Mesothelial cell of epicardium (in vitro differentiated cells): ENCODE measurements at regions not wholly inside any gene's neighbourhood (a gene's known extent, or its start where the extent isn't known, plus 50 kb on each side); places are given as distances from the start of the nearest gene placed in this dataset.

Experiments
- DNase-seq, 2 experiments: peaks; one replicate each; pipeline ENCODE4 v3.0.0; 2021; ENCODE audit warnings: low spot score in 2 of 2; ENCODE audit not compliant: unreplicated experiment in 2 of 2
- H3K27ac Mint-ChIP-seq: 2 replicates; pipeline ENCODE4 v1.8.0; 2021; ENCODE audit warnings: mixed read lengths
- H3K27me3 Mint-ChIP-seq: 2 replicates; pipeline ENCODE4 v1.8.0; 2021; ENCODE audit warnings: low read depth, mixed read lengths
- H3K36me3 Mint-ChIP-seq: 2 replicates; pipeline ENCODE4 v1.8.0; 2021; ENCODE audit warnings: mixed read lengths
- H3K4me1 Mint-ChIP-seq: 2 replicates; pipeline ENCODE4 v1.8.0; 2021; ENCODE audit warnings: mixed read lengths
- H3K4me3 Mint-ChIP-seq: 2 replicates; pipeline ENCODE4 v1.8.0; 2021; ENCODE audit warnings: mild to moderate bottlenecking, moderate library complexity, mixed read lengths
- H3K9me3 Mint-ChIP-seq: 2 replicates; pipeline ENCODE4 v1.8.0; 2021; ENCODE audit warnings: mixed read lengths
- TF ChIP-seq, protein P1 (sequence below): fragments of 200-600 bp; sonication (generic); IDR thresholded peaks from one replicate; pipeline ENCODE4 v1.5.0; 2021; ENCODE audit warnings: antibody characterized with exemption; ENCODE audit not compliant: unreplicated experiment

DNA sequence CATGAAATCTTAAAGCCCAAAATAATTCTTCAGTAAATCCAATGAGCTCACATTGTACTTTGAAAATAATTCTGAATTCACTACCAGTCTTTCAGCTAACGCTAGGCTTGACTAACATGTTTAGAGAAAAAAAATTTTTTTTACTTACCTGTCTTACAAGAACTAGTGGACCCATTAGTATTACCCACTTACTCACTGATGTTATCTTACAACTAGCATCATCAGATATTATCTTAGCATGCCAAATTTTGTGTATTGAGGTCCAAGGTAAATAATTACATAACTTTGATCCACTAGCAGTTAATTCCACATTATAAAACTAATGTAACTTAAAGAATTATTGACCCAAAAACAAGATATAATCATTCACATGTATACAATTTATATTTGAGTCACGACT is 62.7 kb downstream of the SLC41A2 start:
- no peaks in the 10 kb centered on the region for H3K4me1 Mint-ChIP-seq
- DNase-seq: no peak
- H3K27me3 Mint-ChIP-seq: no peaks in the 10 kb centered on the region
- TF ChIP-seq, protein P1, sequence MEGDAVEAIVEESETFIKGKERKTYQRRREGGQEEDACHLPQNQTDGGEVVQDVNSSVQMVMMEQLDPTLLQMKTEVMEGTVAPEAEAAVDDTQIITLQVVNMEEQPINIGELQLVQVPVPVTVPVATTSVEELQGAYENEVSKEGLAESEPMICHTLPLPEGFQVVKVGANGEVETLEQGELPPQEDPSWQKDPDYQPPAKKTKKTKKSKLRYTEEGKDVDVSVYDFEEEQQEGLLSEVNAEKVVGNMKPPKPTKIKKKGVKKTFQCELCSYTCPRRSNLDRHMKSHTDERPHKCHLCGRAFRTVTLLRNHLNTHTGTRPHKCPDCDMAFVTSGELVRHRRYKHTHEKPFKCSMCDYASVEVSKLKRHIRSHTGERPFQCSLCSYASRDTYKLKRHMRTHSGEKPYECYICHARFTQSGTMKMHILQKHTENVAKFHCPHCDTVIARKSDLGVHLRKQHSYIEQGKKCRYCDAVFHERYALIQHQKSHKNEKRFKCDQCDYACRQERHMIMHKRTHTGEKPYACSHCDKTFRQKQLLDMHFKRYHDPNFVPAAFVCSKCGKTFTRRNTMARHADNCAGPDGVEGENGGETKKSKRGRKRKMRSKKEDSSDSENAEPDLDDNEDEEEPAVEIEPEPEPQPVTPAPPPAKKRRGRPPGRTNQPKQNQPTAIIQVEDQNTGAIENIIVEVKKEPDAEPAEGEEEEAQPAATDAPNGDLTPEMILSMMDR: no peak
- H3K36me3 Mint-ChIP-seq: peaks cover 4% of the 10 kb centered on the region
- H3K4me3 Mint-ChIP-seq: no peak overlapping the region
- H3K27ac Mint-ChIP-seq: no peak overlapping the region
- H3K9me3 Mint-ChIP-seq: peaks cover 29% of the 10 kb centered on the region

DNA sequence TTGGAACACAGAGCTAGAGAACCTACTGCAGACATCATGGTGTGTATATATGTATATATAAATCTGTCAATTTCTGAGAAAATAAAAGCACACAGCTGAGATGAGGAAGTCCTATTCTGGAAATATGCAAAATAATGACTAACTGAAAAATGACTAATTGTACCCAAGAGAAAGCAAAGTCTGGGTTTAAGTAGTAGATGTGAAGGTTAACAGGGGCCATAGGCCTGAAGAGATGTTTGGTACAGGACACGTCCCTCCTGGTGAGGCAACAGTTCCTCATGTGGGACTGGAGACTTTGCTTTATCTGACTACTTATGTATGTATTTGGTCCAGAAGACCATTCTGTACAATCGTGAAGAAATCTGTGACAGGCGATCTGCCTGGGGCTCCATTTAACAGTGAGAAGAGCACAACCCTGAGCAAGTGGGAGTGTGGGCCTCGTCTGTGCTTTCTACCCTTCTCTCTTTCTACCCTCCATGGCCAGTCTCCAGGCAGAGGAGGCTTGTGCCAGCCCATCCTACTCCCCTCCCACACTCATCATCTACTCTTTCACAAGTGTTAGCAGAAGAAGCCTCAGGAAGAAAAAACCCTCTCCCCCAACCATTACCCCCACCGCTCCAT is 67.5 kb downstream of the SLC41A2 start:
- no peak overlapping the region for H3K4me3 Mint-ChIP-seq
- no peaks in the 10 kb centered on the region for H3K27me3 Mint-ChIP-seq
- H3K27ac Mint-ChIP-seq: no peak overlapping the region
- peaks cover 13% of the 10 kb centered on the region for H3K4me1 Mint-ChIP-seq
- TF ChIP-seq, protein P1: no peak
- peaks cover 12% of the 10 kb centered on the region for H3K9me3 Mint-ChIP-seq
- H3K36me3 Mint-ChIP-seq: peaks cover 4% of the 10 kb centered on the region
- DNase-seq: no peak

DNA sequence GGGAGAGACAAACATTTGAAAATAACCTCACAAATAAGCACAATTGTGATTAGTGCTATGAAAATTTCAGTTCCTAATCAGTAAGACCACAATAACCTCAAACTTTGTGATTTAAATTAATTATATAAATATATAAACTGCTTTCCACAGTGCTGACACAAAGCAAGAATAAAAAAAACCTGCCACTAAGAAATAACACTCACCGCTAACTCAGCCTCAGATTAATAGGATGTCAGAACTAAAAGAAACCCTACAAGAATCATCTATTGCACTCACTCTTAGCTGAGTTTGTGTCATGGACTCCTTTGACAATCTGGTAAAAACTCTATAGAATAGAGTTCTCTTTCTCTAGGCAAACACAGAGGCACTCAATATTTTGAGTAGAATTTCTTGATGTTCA is 68.4 kb downstream of the SLC41A2 start:
- no peaks in the 10 kb centered on the region for H3K27me3 Mint-ChIP-seq
- no peak overlapping the region for H3K4me3 Mint-ChIP-seq
- peaks cover 4% of the 10 kb centered on the region for H3K36me3 Mint-ChIP-seq
- no peak for DNase-seq
- H3K27ac Mint-ChIP-seq: no peak overlapping the region
- TF ChIP-seq, protein P1: no peak
- H3K9me3 Mint-ChIP-seq: peaks cover 12% of the 10 kb centered on the region
- H3K4me1 Mint-ChIP-seq: peaks cover 17% of the 10 kb centered on the region

DNA sequence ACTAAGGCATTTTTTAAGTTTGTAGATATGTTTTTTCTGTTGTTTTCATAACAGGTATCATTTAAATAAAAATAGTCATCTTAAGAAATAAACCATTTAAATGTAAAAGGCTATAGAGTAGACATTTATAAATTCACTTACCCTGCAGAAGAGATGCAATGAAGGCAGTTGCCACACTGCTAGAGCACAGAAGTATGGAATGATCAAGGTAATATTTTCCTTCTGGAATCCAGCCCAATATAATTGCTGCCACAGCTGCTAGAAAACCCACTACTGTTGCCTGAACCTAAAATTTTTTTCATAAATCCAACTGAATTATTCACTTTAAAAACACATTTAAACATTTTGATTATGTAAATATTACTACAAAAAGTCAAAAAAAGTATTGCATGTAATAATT is 69.2 kb downstream of the SLC41A2 start:
- Mint-ChIP-seq H3K27me3 (no peaks in the 10 kb centered on the region), H3K4me3 (no peak overlapping the region), H3K4me1 (peaks cover 17% of the 10 kb centered on the region), H3K27ac (no peak overlapping the region), H3K9me3 (peaks cover 15% of the 10 kb centered on the region), H3K36me3 (peaks cover 6% of the 10 kb centered on the region)
- TF ChIP-seq, protein P1: no peak
- DNase-seq: no peak

DNA sequence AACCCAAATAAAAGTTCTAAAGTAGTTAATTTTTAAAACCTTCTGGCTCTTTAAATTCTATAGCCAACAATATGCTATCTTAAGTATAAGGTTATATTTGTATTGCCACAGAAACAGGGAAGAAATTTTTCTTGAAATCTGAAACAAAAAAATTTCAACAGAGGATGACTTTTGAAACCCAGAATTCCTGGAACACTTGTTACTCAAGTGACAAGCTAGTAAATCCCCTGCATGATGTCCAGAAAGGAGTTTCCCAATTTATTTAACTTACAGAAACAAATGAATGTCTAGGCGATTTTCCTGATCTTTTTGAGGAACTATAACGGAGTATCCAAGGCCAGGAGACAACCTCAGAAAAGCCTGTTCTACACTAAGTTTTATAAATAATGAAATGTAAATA is 69.6 kb downstream of the SLC41A2 start:
- H3K36me3 Mint-ChIP-seq: peaks cover 6% of the 10 kb centered on the region
- TF ChIP-seq, protein P1: no peak
- no peak for DNase-seq
- peaks cover 11% of the 10 kb centered on the region for H3K9me3 Mint-ChIP-seq
- H3K27ac Mint-ChIP-seq: no peak overlapping the region
- no peaks in the 10 kb centered on the region for H3K27me3 Mint-ChIP-seq
- no peak overlapping the region for H3K4me3 Mint-ChIP-seq
- peaks cover 17% of the 10 kb centered on the region for H3K4me1 Mint-ChIP-seq

DNA sequence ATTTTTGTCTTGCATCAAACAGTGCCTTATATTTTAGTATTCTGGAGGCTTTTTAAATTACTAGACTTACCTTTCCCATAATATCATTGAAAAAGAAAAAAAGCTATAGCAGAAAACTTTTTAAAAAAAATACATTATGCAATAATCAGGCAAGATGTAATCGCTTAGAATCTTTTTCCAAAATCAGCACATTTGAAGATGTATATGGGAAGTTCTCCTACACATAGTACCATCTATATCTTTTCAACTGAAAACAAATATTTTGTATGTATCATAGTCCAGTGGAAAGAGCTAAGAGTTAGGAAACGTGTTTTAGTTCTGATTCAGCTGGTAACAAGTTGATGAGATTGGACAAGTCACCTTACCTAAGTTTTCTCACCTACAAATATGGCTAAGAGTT is 70.6 kb downstream of the SLC41A2 start:
- Mint-ChIP-seq H3K27me3 (no peaks in the 10 kb centered on the region), H3K27ac (no peak overlapping the region), H3K9me3 (peaks cover 15% of the 10 kb centered on the region), H3K4me1 (peaks cover 17% of the 10 kb centered on the region), H3K36me3 (peaks cover 14% of the 10 kb centered on the region), H3K4me3 (no peak overlapping the region)
- DNase-seq: no peak
- TF ChIP-seq, protein P1: no peak
